Motor neuron (in vitro differentiated cells): ENCODE measurements at regions not wholly inside any gene's neighbourhood (a gene's known extent, or its start where the extent isn't known, plus 50 kb on each side); places are given as distances from the start of the nearest gene placed in this dataset.
A peak's percentile ranks its signal among the peaks of the same experiment; 100 is the strongest.
"Not testable (repeated sequence)": the region's sequence is repeated elsewhere in the genome, so short reads cannot be mapped to it uniquely, and the experiment has no call there.

ENCODE experiments used
- ATAC-seq, 8 experiments: fragments of 200-7000 bp; cut with Tn5 transposase; replicated peaks in 6 of 8; 2 replicates each; pipeline ENCODE4 v1.8.0; 2021; ENCODE audit warnings: mild to moderate bottlenecking in 8 of 8, moderate library complexity in 8 of 8
- H3K27ac ChIP-seq, 2 donors: fragments of 250-450 bp; sonication (Bioruptor Pico); 2 replicates each; pipeline ENCODE4 v1.9.0; 2021; ENCODE audit warnings: antibody characterized with exemption in 2 of 2, mild to moderate bottlenecking in 2 of 2, moderate library complexity in 1 of 2
- H3K4me1 ChIP-seq, 2 donors: fragments of 250-450 bp; sonication (Bioruptor Pico); replicated peaks in 1 of 2; 2 replicates each; pipeline ENCODE4 v1.6.1; 2021; ENCODE audit warnings: antibody characterized with exemption in 2 of 2, mild to moderate bottlenecking in 2 of 2, moderate library complexity in 1 of 2
- H3K4me3 ChIP-seq, 5 donors: fragments of 250-450 bp; sonication (Bioruptor Pico); 2 replicates each; pipeline ENCODE4 v1.9.0; 2021; ENCODE audit warnings: antibody characterized with exemption in 5 of 5, mild to moderate bottlenecking in 5 of 5, moderate library complexity in 4 of 5
- WGBS, 10 experiments: fragments of 450-650 bp; shearing (Covaris generic); methylation state at CpG; one replicate each; pipeline ENCODE4 v1.0.0; 2022; 5-methylcytosine and 5-hydroxymethylcytosine counted together
- in situ Hi-C, 9 experiments: fragments of 400-800 bp; cut with MboI; loops; one replicate each; pipeline ENCODE4 v1.15.0; 2021; ENCODE audit warnings: low sequenced_read_pairs in 9 of 9, low pct_unique_long_range_greater_than_20kb in 2 of 9; ENCODE audit not compliant: unreplicated experiment in 9 of 9

- H3K4me3 ChIP-seq: no peak overlapping the region
Measured at GRCh38 chr11:44361813-44362212, 51.9 kb upstream of the ALX4 start.

GRCh38 chr11:44363116-44363515, 53.2 kb upstream of the ALX4 start:
- Histone ChIP-seq H3K4me1 (peaks cover 8 to 13% of the 10 kb centered on the region in 2 donors), H3K4me3 (no peak overlapping the region), H3K27ac (no peak overlapping the region)
- ATAC-seq: no peak
- in situ Hi-C loops: no loop called here
- WGBS, 10 experiments: 7 to 76% (median 50%) methylated on average over 1 to 3 of the region's 3 CpGs; no CpG with 5 or more reads in 1 of the 10 experiments

More at GRCh38 chr11:44361813-44362212, 51.9 kb upstream of the ALX4 start:
- peaks cover 2 to 5% of the 10 kb centered on the region in 2 donors for H3K4me1 ChIP-seq
- peak in 2 of 8 experiments; percentile 16 to 53 for ATAC-seq
- no peak overlapping the region for H3K27ac ChIP-seq
- in situ Hi-C loops: no loop called here
- 2 to 96% (median 65%) methylated on average over 2 to 10 of the region's 15 CpGs; no CpG with 5 or more reads in 2 of the 10 experiments for WGBS, 10 experiments

- in situ Hi-C loops: no loop called here
- Histone ChIP-seq H3K4me1 (peaks cover 8 to 13% of the 10 kb centered on the region in 2 donors), H3K4me3 (no peak overlapping the region), H3K27ac (no peak overlapping the region)
- 58 to 100% (median 96%) methylated on average over 1 to 2 of the region's 3 CpGs; no CpG with 5 or more reads in 6 of the 10 experiments for WGBS, 10 experiments
- ATAC-seq: no peak
Measured at GRCh38 chr11:44364596-44364995, 54.7 kb upstream of the ALX4 start.

DNA sequence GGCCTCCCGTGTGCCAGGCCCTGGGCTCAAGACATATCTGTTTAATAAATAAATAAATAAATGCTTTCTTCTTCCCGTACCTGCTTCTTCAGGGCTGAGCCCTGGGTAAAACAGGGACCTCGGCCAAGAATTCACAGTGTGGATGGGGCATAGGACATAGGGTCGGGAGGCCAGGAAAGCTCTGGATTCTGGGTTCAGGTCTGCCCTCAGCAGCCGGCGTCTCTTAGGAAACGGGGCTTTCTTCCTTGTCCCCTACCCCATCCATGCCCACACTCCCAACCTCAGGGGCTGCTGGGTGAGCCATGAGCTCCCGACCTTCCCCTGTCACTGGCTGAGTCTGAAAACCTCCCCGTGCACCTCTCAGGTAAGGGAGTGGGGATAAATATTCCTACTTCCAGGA, 55.7 kb upstream of the ALX4 start:
- 33 to 100% (median 83%) methylated on average over 1 to 7 of the region's 9 CpGs; no CpG with 5 or more reads in 1 of the 10 experiments for WGBS, 10 experiments
- H3K27ac ChIP-seq: no peak overlapping the region
- in situ Hi-C loops: no loop called here
- H3K4me1 ChIP-seq: peaks cover 8 to 13% of the 10 kb centered on the region in 2 donors
- H3K4me3 ChIP-seq: no peak overlapping the region
- ATAC-seq: no peak

- peaks cover 8 to 13% of the 10 kb centered on the region in 2 donors for H3K4me1 ChIP-seq
- no peak overlapping the region for H3K27ac ChIP-seq
- in situ Hi-C loops: no loop called here
- ATAC-seq: peak in 3 of 8 experiments; percentile 66 to 86 (median 84)
- H3K4me3 ChIP-seq: no peak overlapping the region
- 0 to 88% (median 60%) methylated on average over 1 to 6 of the region's 6 CpGs; no CpG with 5 or more reads in 2 of the 10 experiments for whole genome bisulfite sequencing, 10 experiments
Measured at GRCh38 chr11:44366026-44366425, 56.1 kb upstream of the ALX4 start.

- ATAC-seq: peak in 1 of 8 experiments; percentile 20
- no peak overlapping the region for H3K27ac ChIP-seq
- H3K4me1 ChIP-seq: peaks cover 8 to 13% of the 10 kb centered on the region in 2 donors
- no peak overlapping the region for H3K4me3 ChIP-seq
- in situ Hi-C loops: no loop called here
- 20 to 85% (median 44%) methylated on average over 1 to 4 of the region's 8 CpGs; no CpG with 5 or more reads in 5 of the 10 experiments for WGBS, 10 experiments
Measured at GRCh38 chr11:44366741-44367140, 56.8 kb upstream of the ALX4 start.

DNA sequence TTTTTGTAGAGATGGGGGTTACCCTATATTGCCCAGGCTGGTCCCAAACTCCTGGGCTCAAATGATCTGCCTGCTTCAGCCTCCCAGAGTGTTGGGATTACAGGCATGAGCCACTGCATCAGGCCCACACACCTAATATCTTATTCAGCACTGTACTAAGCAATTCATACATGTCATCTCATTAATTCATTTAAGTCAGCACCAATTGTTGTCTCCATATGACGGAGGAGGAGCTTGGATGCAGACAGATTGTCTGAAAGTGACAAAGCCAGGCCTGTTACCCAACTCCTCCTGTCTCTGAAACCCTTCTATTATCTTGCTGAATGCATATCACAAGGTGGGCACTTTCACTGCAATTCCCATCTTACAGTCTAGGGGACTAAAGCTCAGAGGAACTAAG, 57.5 kb upstream of the ALX4 start:
- ATAC-seq: peak in 5 of 8 experiments; percentile 70 to 88 (median 84)
- 40 to 100% (median 70%) methylated on average over 1 of the region's 1 CpG; no CpG with 5 or more reads in 4 of the 10 experiments for WGBS, 10 experiments
- in situ Hi-C loops: no loop called here
- no peak overlapping the region for H3K27ac ChIP-seq
- H3K4me1 ChIP-seq: peaks cover 8 to 13% of the 10 kb centered on the region in 2 donors
- no peak overlapping the region for H3K4me3 ChIP-seq

- 0 to 100% (median 100%) methylated on average over 1 of the region's 2 CpGs; no CpG with 5 or more reads in 5 of the 10 experiments for WGBS, 10 experiments
- ATAC-seq: no peak
- in situ Hi-C loops: no loop called here
- H3K4me3 ChIP-seq: no peak overlapping the region
- H3K27ac ChIP-seq: no peak overlapping the region
- H3K4me1 ChIP-seq: peaks cover 8 to 13% of the 10 kb centered on the region in 2 donors
Measured at GRCh38 chr11:44368886-44369285, 58.9 kb upstream of the ALX4 start.

- ATAC-seq, H3K27ac ChIP-seq, H3K4me3 ChIP-seq, in situ Hi-C loops: not testable (repeated sequence)
- WGBS, 10 experiments: 10% methylated on average over 1 of the region's 1 CpG; no CpG with 5 or more reads in 9 of the 10 experiments
- peaks cover 8 to 14% of the 10 kb centered on the region in 2 donors for H3K4me1 ChIP-seq
Measured at GRCh38 chr11:44371042-44371441, 61.1 kb upstream of the ALX4 start.

GRCh38 chr11:44371706-44372105, 61.8 kb upstream of the ALX4 start:
- Histone ChIP-seq H3K4me3 (no peak overlapping the region), H3K4me1 (peaks cover 10 to 14% of the 10 kb centered on the region in 2 donors), H3K27ac (no peak overlapping the region)
- in situ Hi-C loops: no loop called here
- ATAC-seq: no peak
- 42 to 90% (median 78%) methylated on average over 1 to 4 of the region's 4 CpGs; no CpG with 5 or more reads in 4 of the 10 experiments for WGBS, 10 experiments

GRCh38 chr11:44372989-44373388, 63.0 kb upstream of the ALX4 start:
- WGBS, 10 experiments: 0 to 100% (median 53%) methylated on average over 1 to 3 of the region's 3 CpGs; no CpG with 5 or more reads in 2 of the 10 experiments
- Histone ChIP-seq H3K4me3 (no peak overlapping the region), H3K27ac (no peak overlapping the region), H3K4me1 (peaks cover 3 to 4% of the 10 kb centered on the region in 2 donors)
- in situ Hi-C loops: no loop called here
- no peak for ATAC-seq

- peaks cover 3 to 4% of the 10 kb centered on the region in 2 donors for H3K4me1 ChIP-seq
- in situ Hi-C loops: no loop called here
- H3K27ac ChIP-seq: no peak overlapping the region
- no peak overlapping the region for H3K4me3 ChIP-seq
- no peak for ATAC-seq
Measured at GRCh38 chr11:44374001-44374400, 64.1 kb upstream of the ALX4 start.

DNA sequence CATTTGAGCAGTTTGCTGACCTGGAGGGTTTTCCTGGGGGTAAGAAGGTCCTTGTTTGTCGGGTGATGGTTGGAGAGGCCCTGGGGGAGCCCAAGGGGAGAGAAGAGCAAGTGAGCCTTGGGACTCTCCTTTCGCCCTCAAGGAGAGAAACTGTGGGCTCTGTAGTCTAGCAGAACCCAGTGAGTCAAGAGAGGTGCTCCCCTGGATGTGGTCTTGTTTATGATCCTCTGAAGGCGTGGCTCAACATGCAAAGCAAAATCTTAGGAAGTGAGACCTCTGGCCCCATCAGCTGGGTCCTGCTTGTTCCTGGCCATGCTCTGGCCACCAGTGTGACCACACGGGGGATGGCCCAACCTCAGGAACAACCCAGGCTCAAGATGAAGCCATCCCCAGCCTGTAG, 66.5 kb upstream of the ALX4 start:
- in situ Hi-C loops: no loop called here
- ATAC-seq: no peak
- Histone ChIP-seq H3K27ac (no peak overlapping the region), H3K4me1 (peaks cover 3 to 4% of the 10 kb centered on the region in 2 donors), H3K4me3 (no peak overlapping the region)
- 40 to 90% (median 72%) methylated on average over 1 to 4 of the region's 4 CpGs; no CpG with 5 or more reads in 4 of the 10 experiments for WGBS, 10 experiments

DNA sequence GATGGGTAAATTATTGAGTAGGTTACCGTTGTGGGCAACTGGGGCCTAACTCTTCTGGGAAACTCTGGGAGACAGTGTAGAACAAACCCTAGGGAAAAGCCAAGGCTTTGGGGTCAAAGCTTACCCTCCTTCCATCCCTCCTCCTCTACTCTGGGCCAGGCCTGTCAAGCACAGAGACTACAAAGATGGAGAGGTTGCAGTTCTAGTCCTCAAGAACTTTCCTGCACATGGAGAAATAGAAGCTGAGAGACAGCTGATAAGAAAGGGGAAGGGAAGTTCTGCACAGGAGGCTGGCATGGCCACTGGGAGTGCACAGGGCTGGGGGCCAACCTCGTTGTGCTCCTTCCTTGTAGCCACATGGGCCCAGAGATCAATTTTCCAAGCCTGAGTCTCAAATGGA, 67.2 kb upstream of the ALX4 start:
- in situ Hi-C loops: no loop called here
- H3K4me1 ChIP-seq: peaks cover 3 to 4% of the 10 kb centered on the region in 2 donors
- no peak overlapping the region for H3K4me3 ChIP-seq
- ATAC-seq: no peak
- WGBS, 10 experiments: 20 to 100% (median 71%) methylated on average over 1 of the region's 2 CpGs; no CpG with 5 or more reads in 5 of the 10 experiments
- no peak overlapping the region for H3K27ac ChIP-seq
